Testis (tissue), 2 donors: ENCODE measurements at regions not wholly inside any gene's neighbourhood (a gene's known extent, or its start where the extent isn't known, plus 50 kb on each side); places are given as distances from the start of the nearest gene placed in this dataset.

Experiments
- DNase-seq: peaks from one replicate; pipeline ENCODE4 v3.0.0-alpha.2; 2019
- H3K27ac ChIP-seq, 2 donors: fragments of 200-600 bp; sonication (generic); one replicate each; pipeline ENCODE4 v1.5.1; 2019
- H3K27me3 ChIP-seq: fragments of 200-600 bp; sonication (generic); one replicate; pipeline ENCODE4 v1.5.1; 2019
- H3K36me3 ChIP-seq: fragments of 200-600 bp; sonication (generic); one replicate; pipeline ENCODE4 v1.5.1; 2017; ENCODE audit warnings: low read depth; ENCODE audit errors: missing control alignments
- H3K4me1 ChIP-seq: fragments of 200-600 bp; sonication (generic); one replicate; pipeline ENCODE4 v1.5.1; 2019
- H3K4me3 ChIP-seq, 2 donors: fragments of 200-600 bp; sonication (generic); one replicate each; pipeline ENCODE4 v1.5.1; 2017 to 2019
- H3K9me3 ChIP-seq: fragments of 200-600 bp; sonication (generic); one replicate; pipeline ENCODE4 v1.5.1; 2017
- POLR2A ChIP-seq: fragments of 450-650 bp; IDR thresholded peaks from one replicate; pipeline ENCODE4 v1.6.1; 2017; ENCODE audit warnings: antibody characterized with exemption, mild to moderate bottlenecking, moderate library complexity
- WGBS, 2 donors: methylation state at CpG; one replicate each; pipeline ENCODE4 v1.1.5; 2018; 5-methylcytosine and 5-hydroxymethylcytosine counted together
- intact Hi-C: fragments of 100-400 bp; cut with DNase I; formaldehyde crosslinking; loops from one replicate; pipeline ENCODE4 v1.15.1; 2023; ENCODE audit warnings: low total_unique reads
- TF ChIP-seq, protein P1 (sequence below), 3 experiments: fragments of 450-650 bp in 2 of 3; fragments of 200-600 bp in 1 of 3; sonication (generic) in 1 of 3; IDR thresholded peaks; one replicate each; pipeline ENCODE4 v1.5.1; 2016 to 2019; ENCODE audit warnings: antibody characterized with exemption in 3 of 3, mild to moderate bottlenecking in 2 of 3, moderate library complexity in 1 of 3

DNA sequence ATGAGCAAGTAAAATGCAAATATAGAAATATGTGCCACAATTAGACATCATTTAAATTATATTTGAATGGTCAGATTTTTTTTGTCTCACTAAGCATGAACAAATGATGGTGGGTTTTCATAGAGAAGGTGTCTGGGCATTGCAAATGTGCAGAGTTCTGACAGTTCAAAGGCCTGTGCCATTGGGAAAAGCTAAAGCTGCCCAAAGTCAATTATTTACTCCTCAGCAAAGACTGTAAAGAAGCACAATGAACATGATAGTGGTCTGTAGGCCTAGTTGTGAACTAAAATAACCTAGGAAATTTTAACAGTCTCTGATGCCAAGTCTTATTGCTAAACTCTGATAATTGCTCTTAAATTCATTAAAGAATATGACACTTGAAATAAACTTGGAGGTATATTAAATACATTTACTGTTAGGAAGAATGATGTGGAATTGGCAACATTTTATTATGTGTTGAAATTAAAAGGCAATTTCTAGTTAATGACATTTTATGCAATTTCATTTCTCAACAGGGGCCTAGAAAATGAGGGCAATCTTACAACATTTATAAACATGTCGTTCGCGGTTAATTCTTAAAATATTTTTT, 874.3 kb upstream of the ADAMTS5 start:
- 93 to 96% methylated on average over 3 of the region's 3 CpGs for WGBS, 2 donors
- DNase-seq = no peak
- Histone ChIP-seq H3K4me3 (no peak overlapping the region), H3K9me3 (no peaks in the 10 kb centered on the region), H3K4me1 (no peaks in the 10 kb centered on the region), H3K27ac (no peak overlapping the region), H3K27me3 (no peaks in the 10 kb centered on the region), H3K36me3 (no peaks in the 10 kb centered on the region)
- TF ChIP-seq, protein P1, sequence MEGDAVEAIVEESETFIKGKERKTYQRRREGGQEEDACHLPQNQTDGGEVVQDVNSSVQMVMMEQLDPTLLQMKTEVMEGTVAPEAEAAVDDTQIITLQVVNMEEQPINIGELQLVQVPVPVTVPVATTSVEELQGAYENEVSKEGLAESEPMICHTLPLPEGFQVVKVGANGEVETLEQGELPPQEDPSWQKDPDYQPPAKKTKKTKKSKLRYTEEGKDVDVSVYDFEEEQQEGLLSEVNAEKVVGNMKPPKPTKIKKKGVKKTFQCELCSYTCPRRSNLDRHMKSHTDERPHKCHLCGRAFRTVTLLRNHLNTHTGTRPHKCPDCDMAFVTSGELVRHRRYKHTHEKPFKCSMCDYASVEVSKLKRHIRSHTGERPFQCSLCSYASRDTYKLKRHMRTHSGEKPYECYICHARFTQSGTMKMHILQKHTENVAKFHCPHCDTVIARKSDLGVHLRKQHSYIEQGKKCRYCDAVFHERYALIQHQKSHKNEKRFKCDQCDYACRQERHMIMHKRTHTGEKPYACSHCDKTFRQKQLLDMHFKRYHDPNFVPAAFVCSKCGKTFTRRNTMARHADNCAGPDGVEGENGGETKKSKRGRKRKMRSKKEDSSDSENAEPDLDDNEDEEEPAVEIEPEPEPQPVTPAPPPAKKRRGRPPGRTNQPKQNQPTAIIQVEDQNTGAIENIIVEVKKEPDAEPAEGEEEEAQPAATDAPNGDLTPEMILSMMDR (IDR thresholded peaks at IDR 0.05) = no peak
- TF ChIP-seq POLR2A = no peak
- intact Hi-C loops = no loop called here

DNA sequence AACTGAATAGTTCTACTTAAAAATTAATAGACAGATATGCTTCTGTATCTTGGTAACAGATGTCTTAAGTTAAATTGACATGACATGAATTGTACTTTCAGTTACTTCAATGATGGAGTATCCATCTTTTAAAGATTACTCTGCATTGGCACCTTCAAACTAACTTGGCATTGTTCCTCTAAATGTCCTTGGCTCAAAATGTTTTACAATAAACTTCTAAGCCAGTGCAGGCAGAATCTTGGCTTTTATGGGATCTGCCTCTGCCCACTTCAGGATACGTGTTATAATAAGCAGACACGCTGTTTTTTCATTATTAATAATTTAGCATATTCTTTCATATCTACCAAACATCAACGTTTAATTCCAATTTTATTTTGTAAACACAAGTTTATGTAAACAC, 873.4 kb upstream of the ADAMTS5 start:
- H3K4me1 ChIP-seq = no peaks in the 10 kb centered on the region
- H3K36me3 ChIP-seq = no peaks in the 10 kb centered on the region
- H3K4me3 ChIP-seq = no peak overlapping the region
- intact Hi-C loops = no loop called here
- H3K27me3 ChIP-seq = no peaks in the 10 kb centered on the region
- TF ChIP-seq, protein P1 (IDR thresholded peaks at IDR 0.05) = no peak
- 38 to 42% methylated on average over 3 of the region's 3 CpGs for WGBS, 2 donors
- no peak overlapping the region for H3K27ac ChIP-seq
- H3K9me3 ChIP-seq = no peaks in the 10 kb centered on the region
- no peak for DNase-seq

DNA sequence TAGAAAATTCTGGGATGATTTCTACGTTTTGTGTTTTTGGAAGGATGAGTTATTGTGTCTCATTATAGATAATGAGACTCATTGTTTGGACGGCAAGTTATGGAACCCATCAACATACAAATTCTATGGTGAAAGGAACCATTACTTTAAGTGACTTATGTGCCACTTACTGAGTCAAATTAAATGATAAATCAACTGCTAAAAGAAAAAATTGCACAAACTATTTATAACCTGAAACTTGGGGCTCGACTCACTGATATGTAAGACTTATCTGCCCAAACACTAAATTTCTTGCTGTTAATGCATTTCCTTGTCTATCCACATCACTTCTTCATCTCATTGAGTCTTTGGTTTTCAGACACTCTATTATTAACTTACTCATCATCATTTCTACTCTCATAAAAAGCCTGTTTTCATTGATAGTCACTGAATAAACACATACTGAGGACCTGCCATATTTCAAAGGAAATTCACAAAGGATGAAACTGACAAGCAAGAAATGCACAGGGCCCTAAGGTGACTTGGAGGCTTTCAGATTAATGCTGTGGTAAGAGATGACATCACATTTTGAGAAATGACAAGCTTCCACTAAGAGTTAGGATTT, 872.7 kb upstream of the ADAMTS5 start:
- intact Hi-C loops = no loop called here
- no peak overlapping the region for H3K27ac ChIP-seq

DNA sequence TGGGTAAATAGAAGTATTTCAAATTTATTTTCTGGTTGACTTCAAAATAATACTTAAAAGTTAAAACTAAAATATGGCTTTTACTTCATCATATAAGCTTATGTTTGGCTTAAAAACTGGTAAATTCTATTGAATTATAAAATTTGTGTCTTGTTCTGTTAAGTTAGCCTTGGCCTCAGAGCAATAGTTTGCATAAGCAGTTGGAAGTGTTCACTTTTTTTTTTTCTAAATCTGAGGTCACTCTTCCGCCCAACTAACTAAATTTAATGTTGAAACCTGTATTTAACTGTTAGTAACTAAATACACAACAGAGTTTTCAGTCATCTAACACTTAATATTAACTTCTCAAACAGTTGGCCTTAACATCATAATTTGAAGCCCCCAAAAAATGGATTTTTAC, 871.7 kb upstream of the ADAMTS5 start:
- Histone ChIP-seq H3K4me3 (no peak overlapping the region), H3K27me3 (no peaks in the 10 kb centered on the region), H3K27ac (no peak overlapping the region), H3K4me1 (no peaks in the 10 kb centered on the region), H3K36me3 (no peaks in the 10 kb centered on the region), H3K9me3 (no peaks in the 10 kb centered on the region)
- intact Hi-C loops = no loop called here
- TF ChIP-seq, protein P1 (IDR thresholded peaks at IDR 0.05) = no peak
- TF ChIP-seq POLR2A = no peak
- WGBS, 2 donors = 77 to 83% methylated on average over 1 of the region's 1 CpG
- DNase-seq = no peak

More for the DNA sequence above, 872.7 kb upstream of the ADAMTS5 start:
- no peak overlapping the region for H3K4me3 ChIP-seq
- 79 to 80% methylated on average over 3 of the region's 3 CpGs for WGBS, 2 donors
- no peaks in the 10 kb centered on the region for H3K9me3 ChIP-seq
- TF ChIP-seq POLR2A = no peak
- TF ChIP-seq, protein P1 (IDR thresholded peaks at IDR 0.05) = no peak
- H3K36me3 ChIP-seq = no peaks in the 10 kb centered on the region
- DNase-seq = no peak
- H3K4me1 ChIP-seq = no peaks in the 10 kb centered on the region
- no peaks in the 10 kb centered on the region for H3K27me3 ChIP-seq

DNA sequence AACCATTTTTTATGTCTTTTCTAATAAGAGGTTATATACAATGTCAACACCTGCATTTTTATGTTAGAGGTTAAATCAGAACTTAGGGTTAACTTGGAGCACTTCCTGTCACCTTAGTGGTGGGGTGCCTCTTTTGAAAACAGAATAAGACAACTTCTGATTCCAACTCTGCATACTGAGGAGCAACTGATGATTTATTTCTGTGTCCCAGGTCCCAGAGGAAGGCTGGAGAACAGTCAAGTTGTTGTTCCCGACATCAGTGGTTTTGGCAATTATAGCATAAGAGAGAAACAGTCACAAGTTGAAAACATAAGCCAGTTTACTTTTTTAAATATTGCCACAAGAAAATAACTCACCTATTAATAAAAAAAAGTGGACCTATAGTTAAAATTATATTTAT, 871.0 kb upstream of the ADAMTS5 start:
- Histone ChIP-seq H3K9me3 (no peaks in the 10 kb centered on the region), H3K4me3 (no peak overlapping the region), H3K36me3 (no peaks in the 10 kb centered on the region), H3K27me3 (no peaks in the 10 kb centered on the region), H3K4me1 (no peaks in the 10 kb centered on the region), H3K27ac (no peak overlapping the region)
- no peak for DNase-seq
- intact Hi-C loops = no loop called here
- TF ChIP-seq POLR2A = no peak
- TF ChIP-seq, protein P1 (IDR thresholded peaks at IDR 0.05) = no peak
- 52 to 60% methylated on average over 1 of the region's 1 CpG for WGBS, 2 donors
